Endodermal cell (in vitro differentiated cells): ENCODE measurements at regions not wholly inside any gene's neighbourhood (a gene's known extent, or its start where the extent isn't known, plus 50 kb on each side); places are given as distances from the start of the nearest gene placed in this dataset.
"Not testable (repeated sequence)": the region's sequence is repeated elsewhere in the genome, so short reads cannot be mapped to it uniquely, and the experiment has no call there.

Experiments used
- DNase-seq: peaks from one replicate; pipeline ENCODE4 v3.0.0-alpha.2; 2017
- H3K27ac ChIP-seq: 2 replicates; pipeline ENCODE4 v1.5.1; 2013; ENCODE audit warnings: mild to moderate bottlenecking, low read depth, low read length, moderate library complexity
- H3K27me3 ChIP-seq: 2 replicates; pipeline ENCODE4 v1.6.1; 2013; ENCODE audit warnings: mild to moderate bottlenecking, low read length, moderate library complexity; ENCODE audit not compliant: insufficient read depth, control insufficient read depth, poor library complexity, severe bottlenecking
- H3K36me3 ChIP-seq: 2 replicates; pipeline ENCODE4 v1.7.0; 2013; ENCODE audit warnings: mild to moderate bottlenecking, low read length, moderate library complexity; ENCODE audit not compliant: control insufficient read depth, insufficient read depth
- H3K4me1 ChIP-seq: one replicate; pipeline ENCODE4 v1.7.0; 2013; ENCODE audit warnings: low read length; ENCODE audit not compliant: control insufficient read depth, insufficient read depth
- H3K4me3 ChIP-seq: 2 replicates; pipeline ENCODE4 v1.5.1; 2013; ENCODE audit warnings: mild to moderate bottlenecking, low read length, moderate library complexity
- H3K9ac ChIP-seq: 2 replicates; pipeline ENCODE4 v1.6.1; 2013; ENCODE audit warnings: mild to moderate bottlenecking, low read length, moderate library complexity; ENCODE audit not compliant: poor library complexity, severe bottlenecking; ENCODE audit errors: extremely low read depth
- H3K9me3 ChIP-seq: 2 replicates; pipeline ENCODE4 v1.6.1; 2013; ENCODE audit warnings: mild to moderate bottlenecking, low read length, moderate library complexity; ENCODE audit not compliant: control insufficient read depth
- H3K27ac Mint-ChIP-seq: 2 replicates; pipeline ENCODE4 v1.8.0; 2020; ENCODE audit warnings: mixed read lengths
- H3K27me3 Mint-ChIP-seq: 2 replicates; pipeline ENCODE4 v1.8.0; 2021; ENCODE audit warnings: mild to moderate bottlenecking, mixed read lengths; ENCODE audit not compliant: insufficient read depth
- H3K36me3 Mint-ChIP-seq: 2 replicates; pipeline ENCODE4 v1.8.0; 2020; ENCODE audit warnings: low read depth, mixed read lengths
- H3K4me1 Mint-ChIP-seq: 2 replicates; pipeline ENCODE4 v1.8.0; 2020; ENCODE audit warnings: mixed read lengths
- H3K4me3 Mint-ChIP-seq: 2 replicates; pipeline ENCODE4 v1.8.0; 2020; ENCODE audit warnings: mild to moderate bottlenecking, moderate library complexity, mixed read lengths
- H3K9me3 Mint-ChIP-seq: 2 replicates; pipeline ENCODE4 v1.8.0; 2020; ENCODE audit warnings: mild to moderate bottlenecking, mixed read lengths
- CTCF ChIP-seq: fragments of 200-600 bp; sonication (generic); conservative IDR thresholded peaks from 2 replicates; pipeline ENCODE4 v1.5.0; 2021; ENCODE audit warnings: antibody characterized with exemption, mild to moderate bottlenecking
- WGBS, 2 experiments: methylation state at CpG; one replicate each; pipeline versions ENCODE4 v1.1.5 to v1.1.7; 2013; ENCODE audit warnings: missing lambda C conversion rate in 2 of 2, mixed read lengths in 1 of 2; ENCODE audit not compliant: insufficient coverage in 1 of 2, insufficient read length in 1 of 2; 5-methylcytosine and 5-hydroxymethylcytosine counted together

DNA sequence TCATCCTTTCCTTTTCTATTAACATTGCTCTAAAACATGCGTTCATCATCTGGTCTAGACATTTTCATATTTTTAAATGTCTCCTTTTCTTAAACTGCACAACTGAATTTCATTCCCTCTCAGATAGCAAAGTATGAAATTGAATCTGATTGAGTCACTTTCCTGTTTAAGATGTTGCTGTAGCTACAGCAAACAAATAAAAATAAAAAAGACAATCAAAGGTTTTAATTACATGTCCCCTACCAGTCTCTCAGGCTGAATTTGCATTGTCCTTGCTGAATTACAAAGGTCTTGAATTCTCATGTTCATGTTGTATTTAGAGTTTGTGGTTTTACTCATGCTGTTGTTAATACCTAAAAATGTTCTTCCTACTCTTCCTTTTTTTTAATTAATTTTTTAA is 537.9 kb upstream of the LRATD1 start:
- no peaks in the 10 kb centered on the region for H3K36me3 ChIP-seq
- H3K9me3 Mint-ChIP-seq, result peaks cover 11% of the 10 kb centered on the region
- no peak for TF ChIP-seq CTCF
- no peak overlapping the region for H3K4me3 Mint-ChIP-seq
- no peaks in the 10 kb centered on the region for H3K27me3 ChIP-seq
- no peak overlapping the region for H3K27ac Mint-ChIP-seq
- no peaks in the 10 kb centered on the region for H3K27me3 Mint-ChIP-seq
- no peak overlapping the region for H3K9ac ChIP-seq
- DNase-seq, result no peak
- H3K4me1 ChIP-seq, result no peaks in the 10 kb centered on the region
- H3K36me3 Mint-ChIP-seq, result no peaks in the 10 kb centered on the region
- H3K27ac ChIP-seq, result no peak overlapping the region
- H3K4me1 Mint-ChIP-seq, result no peaks in the 10 kb centered on the region
- 82 to 89% methylated on average over 1 of the region's 1 CpG for WGBS, 2 experiments
- no peak overlapping the region for H3K4me3 ChIP-seq
- peaks cover 9% of the 10 kb centered on the region for H3K9me3 ChIP-seq

DNA sequence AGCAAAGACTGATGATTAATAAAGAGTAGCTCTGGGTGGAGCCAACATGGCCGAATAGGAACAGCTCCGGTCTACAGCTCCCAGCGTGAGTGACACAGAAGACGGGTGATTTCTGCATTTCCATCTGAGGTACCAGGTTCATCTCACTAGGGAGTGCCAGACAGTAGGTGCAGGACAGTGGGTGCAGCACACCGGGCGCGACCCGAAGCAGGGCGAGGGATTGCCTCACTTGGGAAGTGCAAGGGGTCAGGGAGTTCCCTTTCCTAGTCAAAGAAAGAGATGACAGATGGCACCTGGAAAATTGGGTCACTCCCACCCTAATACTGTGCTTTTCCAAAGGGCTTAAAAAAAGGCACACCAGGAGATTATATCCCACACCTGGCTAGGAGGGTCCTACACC is 533.4 kb upstream of the LRATD1 start:
- H3K4me3 Mint-ChIP-seq, H3K36me3 Mint-ChIP-seq, H3K4me3 ChIP-seq, H3K9me3 ChIP-seq, H3K27ac ChIP-seq, H3K4me1 Mint-ChIP-seq, DNase-seq, H3K4me1 ChIP-seq, H3K27me3 Mint-ChIP-seq, H3K27ac Mint-ChIP-seq, H3K27me3 ChIP-seq, H3K9ac ChIP-seq, H3K36me3 ChIP-seq: not testable (repeated sequence)
- H3K9me3 Mint-ChIP-seq, result peaks cover 20% of the 10 kb centered on the region
- WGBS, 2 experiments, result 80 to 92% methylated on average over 5 to 9 of the region's 9 CpGs

GRCh38 chr2:14114275-14114674 is 518.2 kb upstream of the LRATD1 start:
- H3K36me3 ChIP-seq, result no peaks in the 10 kb centered on the region
- H3K27ac Mint-ChIP-seq, result no peak overlapping the region
- no peak for DNase-seq
- TF ChIP-seq CTCF, result no peak
- no peaks in the 10 kb centered on the region for H3K36me3 Mint-ChIP-seq
- H3K27me3 Mint-ChIP-seq, result no peaks in the 10 kb centered on the region
- H3K9me3 ChIP-seq, result no peaks in the 10 kb centered on the region
- H3K9me3 Mint-ChIP-seq, result no peaks in the 10 kb centered on the region
- no peaks in the 10 kb centered on the region for H3K27me3 ChIP-seq
- WGBS, 2 experiments, result no CpG with 5 or more reads among the region's 2 CpGs
- H3K4me1 ChIP-seq, result no peaks in the 10 kb centered on the region
- H3K4me3 Mint-ChIP-seq, result no peak overlapping the region
- H3K4me1 Mint-ChIP-seq, result no peaks in the 10 kb centered on the region
- H3K4me3 ChIP-seq, result no peak overlapping the region
- no peak overlapping the region for H3K27ac ChIP-seq
- no peak overlapping the region for H3K9ac ChIP-seq

- Mint-ChIP-seq H3K27ac (no peak overlapping the region), H3K36me3 (no peaks in the 10 kb centered on the region), H3K27me3 (no peaks in the 10 kb centered on the region), H3K4me1 (no peaks in the 10 kb centered on the region), H3K9me3 (no peaks in the 10 kb centered on the region), H3K4me3 (no peak overlapping the region)
- H3K4me3 ChIP-seq, result no peak overlapping the region
- H3K9me3 ChIP-seq, result no peaks in the 10 kb centered on the region
- H3K27me3 ChIP-seq, result no peaks in the 10 kb centered on the region
- 74 to 100% methylated on average over 1 to 2 of the region's 3 CpGs for WGBS, 2 experiments
- no peaks in the 10 kb centered on the region for H3K4me1 ChIP-seq
- DNase-seq, result no peak
- no peak overlapping the region for H3K27ac ChIP-seq
- no peak overlapping the region for H3K9ac ChIP-seq
- H3K36me3 ChIP-seq, result no peaks in the 10 kb centered on the region
- TF ChIP-seq CTCF, result no peak
These were observed 512.1 kb upstream of the LRATD1 start for GRCh38 chr2:14120376-14120775.
